ENCODE measurements at regions not wholly inside any gene's neighbourhood (a gene's known extent, or its start where the extent isn't known, plus 50 kb on each side); places are given as distances from the start of the nearest gene placed in this dataset.
"Not testable (repeated sequence)": the region's sequence is repeated elsewhere in the genome, so short reads cannot be mapped to it uniquely, and the experiment has no call there.

GRCh38 chr6:112504621-112505020 lies 157.5 kb downstream of the RFPL4B start:
- H3K4me3 ChIP-seq (ENCODE audit: low read depth, low read length): no peak overlapping the region
- TF ChIP-seq CTCF (IDR thresholded peaks at IDR 0.05; ENCODE audit: low read depth, low read length): no peak

- no peak for TF ChIP-seq CTCF (IDR thresholded peaks at IDR 0.05; ENCODE audit: low read depth, low read length)
- H3K4me3 ChIP-seq (ENCODE audit: low read depth, low read length): no peak overlapping the region
Observed at GRCh38 chr6:112511441-112511840, 164.3 kb downstream of the RFPL4B start.

GRCh38 chr6:112513175-112513574 lies 166.0 kb downstream of the RFPL4B start:
- TF ChIP-seq CTCF (IDR thresholded peaks at IDR 0.05; ENCODE audit: low read depth, low read length): no peak
- H3K4me3 ChIP-seq (ENCODE audit: low read depth, low read length): no peak overlapping the region

- H3K4me3 ChIP-seq (ENCODE audit: low read depth, low read length): no peak overlapping the region
- no peak for TF ChIP-seq CTCF (IDR thresholded peaks at IDR 0.05; ENCODE audit: low read depth, low read length)
Observed at GRCh38 chr6:112522587-112522986, 175.5 kb downstream of the RFPL4B start.

- no peak for TF ChIP-seq CTCF (IDR thresholded peaks at IDR 0.05; ENCODE audit: low read depth, low read length)
- H3K4me3 ChIP-seq (ENCODE audit: low read depth, low read length): no peak overlapping the region
Observed at GRCh38 chr6:112524071-112524470, 176.9 kb downstream of the RFPL4B start.

GRCh38 chr6:112525749-112526148 lies 178.6 kb downstream of the RFPL4B start:
- no peak overlapping the region for H3K4me3 ChIP-seq (ENCODE audit: low read depth, low read length)

GRCh38 chr6:112526594-112526993 lies 179.5 kb downstream of the RFPL4B start:
- no peak for TF ChIP-seq CTCF (IDR thresholded peaks at IDR 0.05; ENCODE audit: low read depth, low read length)
- H3K4me3 ChIP-seq (ENCODE audit: low read depth, low read length): no peak overlapping the region

More at GRCh38 chr6:112525749-112526148, 178.6 kb downstream of the RFPL4B start:
- no peak for TF ChIP-seq CTCF (IDR thresholded peaks at IDR 0.05; ENCODE audit: low read depth, low read length)

- not testable (repeated sequence) for H3K4me3 ChIP-seq (ENCODE audit: low read depth, low read length)
Observed at GRCh38 chr6:112528306-112528705, 181.2 kb downstream of the RFPL4B start.
